ENCODE measurements at regions not wholly inside any gene's neighbourhood (a gene's known extent, or its start where the extent isn't known, plus 50 kb on each side); places are given as distances from the start of the nearest gene placed in this dataset.
"Not testable (repeated sequence)": the region's sequence is repeated elsewhere in the genome, so short reads cannot be mapped to it uniquely, and the experiment has no call there.

GRCh38 chr6:109878005-109878690, 100.0 kb upstream of the GPR6 start:
- H3K36me3 ChIP-seq (ENCODE audit: control insufficient read depth in 2 of 2, insufficient read depth in 1 of 2, low read length in 2 of 2); POLR2A ChIA-PET; H3K27ac ChIP-seq (ENCODE audit: extremely low read depth, low read depth, low read length); H3K4me1 ChIP-seq (ENCODE audit: control insufficient read depth, insufficient read depth, low read length); H3K4me3 ChIP-seq (ENCODE audit: low read depth, low read length); CTCF ChIA-PET; H3K9me3 ChIP-seq (ENCODE audit: control insufficient read depth, insufficient read depth, low read depth, low read length): not testable (repeated sequence)
- 0 out of 2 replicates have a peak, but pooled peaks have one; percentile 29 for TF ChIP-seq TRIM28 (IDR thresholded peaks at IDR 0.05; ENCODE audit: borderline replicate concordance, low read length)

- not testable (repeated sequence) for H3K4me1 ChIP-seq (ENCODE audit: control insufficient read depth, insufficient read depth, low read length); H3K36me3 ChIP-seq (ENCODE audit: control insufficient read depth in 2 of 2, insufficient read depth in 1 of 2, low read length in 2 of 2); H3K9me3 ChIP-seq (ENCODE audit: control insufficient read depth, insufficient read depth, low read depth, low read length); H3K27ac ChIP-seq (ENCODE audit: extremely low read depth, low read depth, low read length); H3K4me3 ChIP-seq (ENCODE audit: low read depth, low read length)
- POLR2A ChIA-PET = interaction anchor here (0.6 kb wide), 1 partner anchor 158 kb away, joined by 3 read pairs; no protein-coding TSS in a partner anchor
- CTCF ChIA-PET = interaction anchor here (1.2 kb wide), 1 partner anchor 84 kb away, joined by 3 read pairs; no protein-coding TSS in a partner anchor
These were observed 99.0 kb upstream of the GPR6 start for GRCh38 chr6:109879081-109879480.

GRCh38 chr6:109879521-109879920, 98.6 kb upstream of the GPR6 start:
- Histone ChIP-seq H3K36me3 (ENCODE audit: control insufficient read depth in 2 of 2, insufficient read depth in 1 of 2, low read length in 2 of 2) (no peaks in the 10 kb centered on the region), H3K27ac (ENCODE audit: extremely low read depth, low read depth, low read length) (no peak overlapping the region), H3K4me3 (ENCODE audit: low read depth, low read length) (no peak overlapping the region), H3K9me3 (ENCODE audit: control insufficient read depth, insufficient read depth, low read depth, low read length) (no peaks in the 10 kb centered on the region), H3K4me1 (ENCODE audit: control insufficient read depth, insufficient read depth, low read length) (no peaks in the 10 kb centered on the region)
- TF ChIP-seq ZNF175 (tag by site-specific recombination; IDR thresholded peaks at IDR 0.05) (no peak), ZNF623 (tag by site-specific recombination; IDR thresholded peaks at IDR 0.05) (no peak), ZNF654 (tag by site-specific recombination; IDR thresholded peaks at IDR 0.05; ENCODE audit: low read depth) (no peak), ZNF2 (tag by site-specific recombination; IDR thresholded peaks at IDR 0.05) (no peak), ZNF37A (tag by site-specific recombination; IDR thresholded peaks at IDR 0.05) (no peak), ZSCAN16 (tag by site-specific recombination; IDR thresholded peaks at IDR 0.05) (no peak), ZNF354C (tag by site-specific recombination; IDR thresholded peaks at IDR 0.05; ENCODE audit: borderline replicate concordance, low read depth) (no peak), PBX3 (CRISPR knock-in tag; IDR thresholded peaks at IDR 0.05) (no peak), ZNF341 (tag by site-specific recombination; IDR thresholded peaks at IDR 0.05; ENCODE audit: low read depth) (no peak), KLF7 (tag by site-specific recombination; IDR thresholded peaks at IDR 0.05; ENCODE audit: borderline replicate concordance) (no peak), ZNF629 (tag by site-specific recombination; IDR thresholded peaks at IDR 0.05) (no peak), SP2 (tag by site-specific recombination; IDR thresholded peaks at IDR 0.05) (no peak), CTCF (tag by site-specific recombination; IDR thresholded peaks at IDR 0.05) (no peak), ZNF48 (tag by site-specific recombination; IDR thresholded peaks at IDR 0.05) (no peak), KLF16 (tag by site-specific recombination; IDR thresholded peaks at IDR 0.05) (no peak), ZNF585B (tag by site-specific recombination; IDR thresholded peaks at IDR 0.05) (no peak), ZNF501 (tag by site-specific recombination; IDR thresholded peaks at IDR 0.05) (no peak), ZNF670 (tag by site-specific recombination; IDR thresholded peaks at IDR 0.05; ENCODE audit: low read depth) (no peak), ZNF148 (tag by site-specific recombination; IDR thresholded peaks at IDR 0.05; ENCODE audit: borderline replicate concordance) (no peak)
- ChIA-PET CTCF (interaction anchor here (0.6 to 1.2 kb wide), 4 partner anchors 84 to 296 kb away, joined by 3 to 5 read pairs (median 3); no protein-coding TSS in a partner anchor), POLR2A (interaction anchor here (0.6 kb wide), 1 partner anchor 157 kb away, joined by 3 read pairs; no protein-coding TSS in a partner anchor)

GRCh38 chr6:109881069-109881468, 97.0 kb upstream of the GPR6 start:
- H3K4me1 ChIP-seq (ENCODE audit: control insufficient read depth, insufficient read depth, low read length); H3K9me3 ChIP-seq (ENCODE audit: control insufficient read depth, insufficient read depth, low read depth, low read length); CTCF ChIA-PET; POLR2A ChIA-PET; H3K4me3 ChIP-seq (ENCODE audit: low read depth, low read length); H3K36me3 ChIP-seq (ENCODE audit: control insufficient read depth in 2 of 2, insufficient read depth in 1 of 2, low read length in 2 of 2); H3K27ac ChIP-seq (ENCODE audit: extremely low read depth, low read depth, low read length): not testable (repeated sequence)

Data from HEK293 (cell line).